ENCODE measurements at regions not wholly inside any gene's neighbourhood (a gene's known extent, or its start where the extent isn't known, plus 50 kb on each side); places are given as distances from the start of the nearest gene placed in this dataset.
A peak's percentile ranks its signal among the peaks of the same experiment; 100 is the strongest.

DNA sequence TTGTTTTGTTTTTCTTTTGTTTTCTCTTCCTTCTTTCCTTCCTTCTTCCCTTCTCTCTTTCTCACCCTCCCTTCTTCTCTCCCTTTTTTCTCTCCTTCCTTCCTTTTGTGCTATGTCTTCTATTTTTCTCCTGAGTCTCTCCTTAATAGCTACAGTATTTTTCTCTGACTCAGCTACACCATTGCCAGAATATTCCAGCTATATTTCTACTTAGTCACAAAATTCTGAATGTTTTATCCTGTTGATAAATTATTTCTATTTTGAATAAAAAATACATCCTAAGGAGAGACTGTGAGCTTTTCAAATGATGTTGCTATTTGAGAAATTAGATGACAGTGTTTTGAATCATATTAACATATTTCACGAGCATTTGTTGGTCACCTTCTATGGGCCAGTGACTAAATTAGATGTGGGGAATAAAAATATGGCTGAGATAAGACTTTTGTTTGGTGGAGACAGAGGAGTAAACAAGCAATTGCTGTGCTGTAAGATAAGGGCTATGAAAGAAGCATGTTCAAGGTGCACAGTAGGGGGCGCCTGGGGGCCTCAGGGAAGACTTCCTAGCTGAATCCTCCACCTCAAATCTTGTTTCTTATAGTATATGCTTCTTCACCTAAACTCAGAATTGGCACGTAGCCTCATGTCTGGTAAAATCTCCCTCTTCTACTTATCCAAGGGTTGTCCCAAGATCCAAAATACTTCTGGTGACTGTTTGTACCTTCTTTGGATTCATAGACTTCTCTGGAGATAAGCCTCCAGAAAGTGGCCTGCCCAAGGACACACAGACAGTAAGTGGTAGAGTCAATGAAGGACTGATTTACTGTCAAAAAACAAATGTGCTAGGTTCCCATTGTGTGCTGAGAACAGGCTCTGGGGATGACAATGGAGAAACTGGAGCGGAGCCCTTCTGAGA, 115.5 kb upstream of the CREB5 start:
- DNase-seq, result peak; percentile 59

DNA sequence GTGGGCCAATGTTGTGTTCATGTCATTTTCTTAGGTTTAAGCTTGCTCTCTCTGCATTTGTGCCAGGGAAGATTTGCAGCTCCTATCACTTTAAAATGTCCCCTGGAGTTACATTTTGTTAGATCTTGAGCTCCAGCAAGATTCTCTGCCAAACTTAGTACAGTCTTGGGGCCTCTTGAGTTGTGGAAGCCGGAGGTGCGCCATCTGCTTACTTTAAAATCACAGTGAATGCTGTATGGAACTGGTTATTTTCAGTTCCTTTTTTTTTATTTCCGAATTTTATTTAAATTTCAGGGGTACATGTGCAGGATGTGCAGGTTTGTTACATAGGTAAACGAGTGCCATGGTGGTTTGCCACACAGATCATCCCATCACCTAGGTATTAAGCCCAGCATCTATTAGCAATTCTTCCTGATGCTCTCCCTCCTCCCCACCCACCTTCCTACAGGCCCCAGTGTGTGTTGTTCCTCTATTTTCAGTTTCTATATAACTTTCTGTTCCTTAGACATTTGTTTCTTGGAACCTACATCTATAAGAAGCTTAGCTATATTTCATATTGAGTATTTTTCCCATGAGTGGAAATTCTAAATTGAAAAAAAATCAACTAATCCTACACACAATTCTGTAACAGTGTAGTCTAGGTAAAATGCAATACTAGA, 114.4 kb upstream of the CREB5 start:
- DNase-seq, result no peak

DNA sequence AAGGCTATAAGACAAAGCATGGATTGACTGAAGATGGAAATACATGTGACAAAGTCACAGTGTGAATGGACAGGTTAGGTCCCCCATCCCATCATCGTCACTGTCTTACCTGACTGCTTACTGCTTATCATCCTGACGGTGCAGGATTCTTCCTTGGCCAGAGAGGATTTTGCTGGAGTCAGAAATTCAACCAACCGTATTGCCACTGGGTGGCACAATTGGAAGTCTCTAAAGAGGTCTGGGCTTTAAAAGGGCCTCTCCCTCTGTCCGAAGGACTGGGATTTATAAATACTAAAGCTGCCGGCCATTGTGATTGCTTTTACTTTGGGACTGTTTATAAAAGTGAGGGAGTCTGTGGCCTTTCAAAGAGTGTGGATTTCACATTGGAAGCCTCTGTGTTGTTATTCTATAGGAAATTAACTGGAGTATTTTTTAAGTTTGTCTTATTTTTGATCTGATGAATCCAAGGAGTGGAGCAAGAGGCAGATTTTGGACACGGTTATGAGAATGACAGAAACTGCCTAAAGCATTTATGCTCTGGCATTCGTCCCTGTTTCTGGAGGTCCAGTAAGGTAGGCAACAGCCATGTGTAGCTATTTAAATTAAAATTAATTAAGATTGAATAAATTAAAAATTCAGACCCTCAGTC, 113.3 kb upstream of the CREB5 start:
- peak; percentile 77 for DNase-seq

DNA sequence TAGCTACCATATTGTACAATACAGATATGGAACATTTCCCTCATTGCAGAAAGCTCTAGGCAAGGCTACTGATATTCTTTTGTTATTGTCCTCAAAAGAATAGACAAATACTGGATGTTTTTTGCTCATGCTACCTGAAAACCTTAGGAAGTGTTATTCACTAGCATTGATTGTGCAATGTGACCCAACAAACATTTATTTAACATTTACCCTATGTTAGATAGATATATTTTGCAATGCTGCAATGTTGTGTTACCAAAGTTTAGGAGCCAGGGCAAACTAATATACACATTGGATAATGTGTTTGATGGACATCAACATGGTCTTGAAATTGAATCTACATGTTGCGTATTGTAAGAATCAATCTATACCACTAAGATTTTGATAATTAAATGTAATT, 112.8 kb upstream of the CREB5 start:
- no peak for DNase-seq

DNA sequence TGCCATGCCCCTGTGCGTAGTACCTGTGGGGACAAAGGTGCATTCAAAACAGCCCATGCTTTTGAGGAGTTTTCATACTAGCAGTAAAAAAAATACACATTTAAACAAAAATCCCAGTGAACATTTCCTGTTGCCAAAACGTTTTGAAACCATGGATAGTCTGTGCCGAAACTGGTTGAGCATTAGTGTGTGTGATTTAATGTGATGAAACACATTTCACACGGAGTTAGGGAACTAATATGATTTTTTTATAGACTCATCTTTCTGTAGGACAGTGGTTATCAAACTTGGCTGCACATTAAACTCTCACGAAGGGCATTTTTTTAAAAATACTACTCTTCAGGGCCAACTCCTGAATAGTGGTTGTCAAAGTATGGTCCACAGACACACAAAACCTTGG, 111.8 kb upstream of the CREB5 start:
- no peak for DNase-seq

DNA sequence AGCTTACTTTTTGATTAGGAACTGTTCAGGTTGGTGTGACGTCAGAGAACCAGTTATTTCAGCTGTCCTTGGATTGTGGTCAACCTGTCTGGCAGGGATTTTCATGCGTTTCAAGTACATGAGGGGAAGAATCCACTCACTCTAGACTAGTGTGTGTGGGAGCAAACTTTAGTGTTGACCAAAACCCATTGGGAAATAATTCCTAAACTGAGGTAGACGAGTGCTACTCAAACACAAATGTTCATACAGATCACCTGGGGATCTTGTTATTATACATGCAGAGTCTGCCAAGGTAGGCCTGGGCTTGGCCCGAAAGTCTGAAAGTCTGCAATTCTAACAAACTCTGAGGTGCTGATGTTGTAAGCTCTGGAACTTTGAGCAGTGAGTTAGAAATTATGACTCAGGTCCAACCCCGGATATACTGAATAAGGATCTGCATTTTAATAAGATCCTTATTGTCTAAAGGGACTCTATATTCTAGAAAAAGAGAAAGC, 111.1 kb upstream of the CREB5 start:
- peak; percentile 42 for DNase-seq

DNA sequence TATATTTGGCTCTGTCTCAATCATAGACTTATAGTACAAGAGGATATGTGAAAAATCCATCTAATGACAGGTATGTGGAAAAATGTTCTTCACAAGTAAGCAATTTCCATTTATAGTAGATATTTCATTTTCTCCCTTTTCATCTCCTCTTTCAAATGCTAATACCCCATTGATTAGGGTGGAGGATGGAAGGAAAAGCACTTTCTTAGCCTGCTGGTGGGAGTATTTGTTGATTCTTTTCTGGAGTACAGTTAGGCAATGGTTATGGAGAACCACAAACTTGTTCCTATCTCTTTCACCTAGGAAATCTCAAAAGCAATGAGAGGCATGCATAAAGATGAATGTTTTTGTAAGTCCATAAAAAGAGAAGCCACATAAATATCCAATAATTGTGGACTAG, 108.0 kb upstream of the CREB5 start:
- DNase-seq, result no peak

DNA sequence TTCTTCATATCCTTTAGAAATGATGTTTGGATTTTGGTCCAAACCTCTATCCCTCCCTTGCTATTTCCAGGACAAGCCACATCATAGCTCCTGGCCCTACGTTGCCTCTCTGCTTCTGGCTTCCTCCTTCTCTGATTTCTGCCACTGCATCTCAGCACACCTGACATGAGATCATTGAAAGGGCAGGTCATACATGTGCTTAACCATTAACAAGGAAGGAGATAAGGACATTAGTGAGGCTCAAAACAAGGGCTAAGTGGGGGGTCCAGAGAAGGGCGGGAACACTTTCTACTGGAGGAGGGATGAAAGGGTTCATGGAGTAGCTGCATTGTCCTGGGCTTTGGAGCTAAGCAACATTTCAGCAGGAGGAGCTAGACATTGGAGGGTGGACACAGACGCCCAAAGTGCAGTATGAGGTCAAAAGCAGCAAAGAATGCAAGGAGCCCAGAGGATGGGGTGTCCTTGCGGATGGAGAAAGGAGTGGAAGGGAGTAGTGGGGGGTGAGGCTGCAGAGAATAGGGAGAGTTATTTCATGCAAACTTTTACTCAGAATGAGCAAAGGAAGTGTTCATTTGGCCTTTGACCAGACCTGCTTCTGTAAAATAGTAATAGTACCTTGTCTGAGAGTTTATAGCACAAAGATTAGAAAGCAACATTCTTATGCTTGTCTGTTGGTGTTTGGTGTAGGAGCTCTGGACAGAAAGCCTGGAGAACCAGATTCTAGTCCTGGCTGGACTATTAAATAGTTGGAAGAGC, 102.4 kb upstream of the CREB5 start:
- DNase-seq, result no peak

DNA sequence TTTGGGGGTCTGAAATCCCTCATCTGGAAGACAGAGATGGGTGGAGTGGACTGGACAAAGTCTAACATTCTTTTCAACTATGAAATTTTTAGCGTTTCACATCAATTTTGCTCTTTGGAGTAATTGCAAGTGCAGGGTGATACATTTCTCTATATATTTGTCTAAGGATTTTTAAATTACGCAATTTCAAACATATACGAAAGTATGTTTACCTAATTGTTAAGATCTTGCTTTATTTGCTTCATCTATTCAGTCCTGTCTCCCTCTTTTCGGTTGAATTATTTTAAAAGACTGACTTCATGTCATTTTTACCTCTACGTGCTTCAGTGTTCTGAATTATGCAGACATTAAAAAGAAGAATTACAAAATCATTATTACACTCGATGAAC, 101.9 kb upstream of the CREB5 start:
- no peak for DNase-seq

DNA sequence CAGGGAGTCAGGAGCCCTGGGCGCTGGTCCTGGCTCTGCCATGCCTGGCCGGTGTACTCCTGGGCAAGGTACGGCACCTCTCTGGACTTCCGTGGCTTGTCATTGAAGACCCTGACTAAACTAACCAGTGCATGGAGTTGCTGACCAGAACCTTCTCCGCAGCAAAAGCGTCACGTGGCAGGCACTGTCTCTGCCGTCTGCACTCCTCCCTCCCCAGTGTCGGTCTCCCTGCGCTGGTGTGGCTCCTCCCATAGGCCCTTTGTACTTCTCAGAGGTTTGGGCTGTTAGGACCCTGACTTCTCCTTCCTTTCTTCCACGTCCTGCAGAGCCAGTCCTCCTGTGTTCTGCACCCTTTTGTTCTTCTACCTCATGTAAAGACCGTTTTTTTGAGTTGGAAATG, 100.6 kb upstream of the CREB5 start:
- no peak for DNase-seq

DNA sequence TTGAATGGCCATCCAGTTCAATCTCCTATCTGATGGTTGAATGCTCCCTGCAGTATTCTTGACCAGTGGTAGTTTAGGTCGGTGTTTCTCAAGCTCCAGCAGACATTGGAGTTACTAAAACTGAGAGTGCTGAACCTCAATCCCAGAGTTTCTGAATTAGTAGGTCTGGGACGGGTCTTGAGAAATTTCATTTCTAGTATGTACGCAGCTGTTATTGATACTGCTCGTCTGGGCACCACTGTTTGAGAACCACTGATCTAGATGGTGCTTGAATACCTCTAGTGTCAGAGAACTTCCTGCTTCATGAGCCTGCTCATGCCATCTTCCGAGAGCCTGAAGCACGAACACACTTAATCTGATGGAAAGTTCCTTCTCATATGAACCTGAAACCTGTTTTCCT, 99.4 kb upstream of the CREB5 start:
- DNase-seq, result no peak

DNA sequence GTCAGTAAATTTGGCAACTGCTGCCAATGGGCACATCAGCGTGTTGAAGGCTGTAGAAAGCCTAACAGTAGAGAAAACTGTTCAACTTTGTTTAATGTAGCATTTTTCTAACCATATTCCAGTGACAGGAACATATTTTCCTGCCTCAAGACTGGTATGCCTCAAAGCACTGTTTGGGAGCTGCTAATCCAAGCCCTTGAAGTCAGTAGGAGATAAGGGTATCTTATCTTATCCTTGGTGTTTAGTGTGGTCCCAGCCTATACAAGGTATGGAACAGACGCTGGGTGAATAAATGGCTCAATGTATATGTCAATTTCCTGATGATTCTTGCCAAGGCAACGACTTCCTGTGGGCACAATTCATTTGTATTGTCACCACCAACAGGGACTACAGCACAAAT, 97.5 kb upstream of the CREB5 start:
- no peak for DNase-seq

DNA sequence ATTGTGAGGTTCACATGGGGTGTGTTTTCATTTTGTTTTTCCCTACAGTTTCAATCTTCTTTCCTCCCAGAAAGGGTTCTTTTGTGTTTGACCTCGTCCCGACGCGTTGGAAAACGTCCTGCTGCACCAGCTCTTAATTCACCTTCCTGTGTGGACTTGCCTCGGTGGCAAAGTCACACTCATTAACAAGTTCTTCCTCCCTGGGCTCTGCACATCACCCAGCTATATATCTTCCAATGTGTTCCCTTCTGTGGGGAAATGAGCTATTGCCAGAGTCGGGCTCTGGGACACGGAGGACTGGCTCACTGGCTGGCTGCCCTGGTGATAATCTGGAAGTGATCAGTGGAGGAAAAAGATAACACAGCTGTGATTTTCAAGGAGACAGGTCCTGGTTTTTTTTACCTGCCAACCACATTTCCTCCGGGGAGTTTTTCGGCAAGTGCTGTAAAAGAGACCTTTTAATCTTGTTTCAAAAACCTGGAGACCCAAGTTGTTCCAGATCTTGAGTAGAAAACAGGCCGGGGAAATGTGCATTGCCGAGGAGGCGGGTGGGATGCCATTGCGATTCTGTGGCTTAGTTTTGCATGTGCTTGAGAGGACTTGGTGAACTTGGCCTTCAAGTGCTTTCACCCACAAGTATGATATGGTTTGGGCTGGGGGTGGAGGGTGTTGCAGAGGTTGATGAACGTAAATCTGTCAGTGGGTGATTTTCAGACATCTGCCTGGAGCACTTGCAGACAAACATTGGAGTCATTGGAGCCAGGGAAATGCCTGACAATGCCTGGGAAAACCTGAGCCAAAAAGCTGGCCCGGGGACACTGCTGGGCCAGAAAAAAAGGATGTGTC, 96.5 kb upstream of the CREB5 start:
- no peak for DNase-seq

DNA sequence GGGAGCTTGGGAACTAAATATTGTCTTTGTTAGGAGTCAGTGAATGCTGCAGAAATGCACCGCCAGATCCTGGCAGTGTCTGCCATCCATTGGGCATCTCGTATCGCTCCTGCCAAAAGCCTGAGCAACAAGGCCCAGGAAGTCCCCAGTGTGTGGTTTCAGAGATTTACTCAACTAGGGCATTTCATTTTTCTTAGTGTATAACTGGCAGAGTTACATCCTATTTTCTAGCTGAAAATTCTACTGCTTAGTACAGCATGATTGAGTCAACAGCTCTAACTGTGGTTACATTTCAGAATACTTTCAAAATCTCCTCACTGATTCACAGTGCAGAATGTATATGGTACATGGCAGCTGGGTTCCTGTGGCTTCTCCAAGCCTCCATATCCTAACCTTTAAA, 95.8 kb upstream of the CREB5 start:
- peak; percentile 23 for DNase-seq

DNA sequence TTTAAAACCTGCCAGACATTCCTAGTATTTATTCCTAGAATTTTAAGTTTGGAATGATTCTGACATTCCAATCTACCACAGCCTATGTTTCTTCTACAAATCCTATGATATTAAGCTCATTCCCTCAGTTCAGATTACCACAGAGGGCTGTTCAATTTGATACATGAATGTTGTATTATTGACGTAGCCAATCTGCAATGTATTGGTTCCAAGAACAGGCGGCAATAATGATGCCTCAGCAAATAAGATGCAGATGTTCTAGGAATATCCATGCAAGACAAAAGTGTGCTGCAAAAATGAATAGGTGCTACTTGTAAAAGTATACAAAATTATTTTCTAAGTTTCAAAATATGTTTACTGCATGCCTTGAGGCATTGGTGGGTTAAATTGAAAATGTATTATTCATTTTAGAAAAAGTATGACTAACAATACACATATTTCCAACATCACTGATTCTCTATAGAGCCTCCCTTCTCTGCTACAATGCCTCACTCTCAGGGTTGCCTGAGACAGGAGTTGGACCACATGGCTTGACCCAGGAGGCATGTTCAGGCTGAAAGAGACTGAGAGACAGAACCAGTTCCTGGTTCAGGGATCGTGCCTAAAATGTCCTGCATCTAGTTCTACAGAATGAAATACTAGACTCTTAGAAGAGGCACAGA, 94.1 kb upstream of the CREB5 start:
- no peak for DNase-seq

DNA sequence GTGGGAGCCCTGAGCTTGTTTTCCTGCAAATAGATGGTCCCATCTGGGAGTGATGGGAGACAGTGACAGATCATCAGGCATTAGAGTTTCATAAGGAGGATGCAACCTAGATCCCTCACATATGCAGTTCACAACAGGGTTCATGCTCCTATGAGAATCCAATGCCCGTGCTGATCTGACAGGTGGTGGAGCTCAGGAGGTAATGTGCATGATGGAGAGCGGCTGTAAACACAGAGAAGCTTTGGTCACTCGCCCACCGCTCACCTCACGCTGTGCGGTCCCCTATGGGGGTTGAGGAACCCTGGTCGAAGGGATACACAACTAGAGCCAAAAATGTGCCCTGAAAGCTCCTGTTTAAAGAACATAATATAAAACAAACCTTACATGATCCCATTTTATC, 88.5 kb upstream of the CREB5 start:
- no peak for DNase-seq

DNA sequence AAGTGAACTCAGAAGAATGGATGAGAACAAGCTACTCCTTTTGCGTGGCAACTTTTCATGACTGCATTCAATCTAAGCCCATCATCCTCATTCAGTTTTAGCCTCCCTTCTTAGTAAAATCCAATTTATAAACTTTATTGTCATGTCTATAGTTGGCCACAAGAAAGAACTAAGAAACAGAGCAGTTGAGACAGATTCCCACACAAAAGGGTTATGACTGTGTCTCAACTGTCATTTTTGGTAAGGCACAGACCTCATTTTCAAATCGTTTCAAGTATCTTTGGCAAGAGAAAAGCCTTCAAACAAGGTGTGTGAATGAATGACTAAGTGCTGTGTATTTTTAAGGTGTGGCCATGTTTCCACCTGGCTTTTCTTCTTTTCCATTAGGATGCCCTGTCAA, 84.2 kb upstream of the CREB5 start:
- no peak for DNase-seq

DNA sequence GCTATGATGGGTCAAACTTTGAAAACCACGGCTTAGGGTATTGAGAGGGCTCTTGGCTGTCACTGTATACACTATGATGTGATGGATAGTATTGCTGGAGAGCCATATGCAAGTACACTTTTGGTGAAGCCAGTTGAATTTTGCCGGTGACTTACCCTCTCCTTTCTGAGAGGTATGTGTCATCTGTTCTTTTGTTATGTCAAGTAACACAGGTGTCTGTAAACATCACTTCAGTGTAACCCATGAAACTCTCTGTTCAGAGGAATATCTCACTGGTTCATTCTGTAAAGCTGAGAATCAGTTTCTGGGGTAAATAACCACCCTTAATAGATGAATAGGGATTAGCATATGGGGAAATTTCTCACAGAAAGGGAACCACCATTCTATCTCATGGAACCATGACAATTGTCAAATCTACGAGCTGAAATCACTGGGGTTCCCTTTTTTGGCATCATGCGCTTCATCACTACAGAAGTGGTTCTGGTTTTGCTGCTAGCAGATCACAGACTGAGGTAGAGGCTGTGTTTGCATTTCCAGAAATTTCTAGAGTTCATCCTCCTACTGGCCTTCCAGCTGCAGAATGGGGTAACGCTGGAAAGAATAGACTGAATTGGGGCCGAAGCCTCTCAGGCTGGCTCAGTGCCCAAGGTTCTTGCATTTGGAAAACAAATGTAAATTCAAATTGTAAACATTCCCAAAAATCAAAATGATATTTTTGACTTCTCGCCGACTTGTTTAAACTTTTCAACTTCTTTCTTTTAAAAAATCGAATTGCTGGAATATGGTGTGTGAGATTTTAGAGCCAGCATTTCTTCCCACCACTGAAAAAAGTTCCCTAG, 83.3 kb upstream of the CREB5 start:
- no peak for DNase-seq

DNA sequence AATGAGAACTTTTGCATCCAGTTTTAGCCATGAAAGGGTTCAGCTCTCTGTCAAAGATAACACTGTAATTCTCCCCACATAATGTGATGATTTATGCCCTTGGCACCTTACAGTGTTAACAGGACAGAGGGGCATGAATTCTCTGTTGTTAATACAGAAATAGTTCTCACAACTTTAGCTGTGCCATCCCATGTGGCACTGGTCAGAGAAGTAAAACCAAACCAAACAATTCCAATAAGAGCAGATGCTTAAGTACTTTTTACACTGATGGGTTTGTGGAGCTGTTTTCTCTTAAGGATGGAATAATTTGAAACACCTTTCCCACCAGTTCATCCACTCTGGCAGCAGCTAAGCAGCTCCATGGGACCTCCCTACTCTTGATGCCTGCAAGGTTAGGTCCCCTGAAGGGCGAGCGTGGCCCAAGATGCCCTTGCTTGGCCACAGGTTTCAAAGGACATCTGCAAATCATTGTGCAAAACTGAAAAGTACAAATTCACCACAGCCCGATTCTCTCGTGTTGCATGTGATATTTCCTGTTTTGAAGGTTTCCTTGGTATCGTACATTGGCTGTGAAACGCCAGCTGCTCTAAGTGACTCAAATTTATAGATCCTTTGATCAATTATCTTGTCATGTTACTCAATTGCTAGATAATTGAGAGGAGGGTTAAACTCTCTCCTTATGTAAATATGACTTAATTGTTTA, 82.5 kb upstream of the CREB5 start:
- peak; percentile 6 for DNase-seq
